ENCODE measurements at regions not wholly inside any gene's neighbourhood (a gene's known extent, or its start where the extent isn't known, plus 50 kb on each side); places are given as distances from the start of the nearest gene placed in this dataset.

- H3K4me3 ChIP-seq (ENCODE audit: low read depth, low read length), result no peak overlapping the region
- TF ChIP-seq CTCF (IDR thresholded peaks at IDR 0.05; ENCODE audit: low read depth, low read length), result no peak
Observed at GRCh38 chr2:52139241-52139640, 1107.3 kb upstream of the NRXN1 start.

GRCh38 chr2:52135235-52135634 lies 1103.3 kb upstream of the NRXN1 start:
- no peak for TF ChIP-seq CTCF (IDR thresholded peaks at IDR 0.05; ENCODE audit: low read depth, low read length)
- H3K4me3 ChIP-seq (ENCODE audit: low read depth, low read length), result no peak overlapping the region

- TF ChIP-seq CTCF (IDR thresholded peaks at IDR 0.05; ENCODE audit: low read depth, low read length), result no peak
- H3K4me3 ChIP-seq (ENCODE audit: low read depth, low read length), result no peak overlapping the region
Observed at GRCh38 chr2:52128081-52128480, 1096.1 kb upstream of the NRXN1 start.

- H3K4me3 ChIP-seq (ENCODE audit: low read depth, low read length), result no peak overlapping the region
- TF ChIP-seq CTCF (IDR thresholded peaks at IDR 0.05; ENCODE audit: low read depth, low read length), result no peak
Observed at GRCh38 chr2:52127527-52127926, 1095.6 kb upstream of the NRXN1 start.

- no peak for TF ChIP-seq CTCF (IDR thresholded peaks at IDR 0.05; ENCODE audit: low read depth, low read length)
- no peak overlapping the region for H3K4me3 ChIP-seq (ENCODE audit: low read depth, low read length)
Observed at GRCh38 chr2:52117299-52117698, 1085.4 kb upstream of the NRXN1 start.

GRCh38 chr2:52115750-52116149 lies 1083.8 kb upstream of the NRXN1 start:
- no peak for TF ChIP-seq CTCF (IDR thresholded peaks at IDR 0.05; ENCODE audit: low read depth, low read length)
- no peak overlapping the region for H3K4me3 ChIP-seq (ENCODE audit: low read depth, low read length)

- H3K4me3 ChIP-seq (ENCODE audit: low read depth, low read length), result no peak overlapping the region
- TF ChIP-seq CTCF (IDR thresholded peaks at IDR 0.05; ENCODE audit: low read depth, low read length), result no peak
Observed at GRCh38 chr2:52113338-52113737, 1081.4 kb upstream of the NRXN1 start.
